Islet of Langerhans (tissue), 1 donor: ENCODE measurements at regions not wholly inside any gene's neighbourhood (a gene's known extent, or its start where the extent isn't known, plus 50 kb on each side); places are given as distances from the start of the nearest gene placed in this dataset.
"Not testable (repeated sequence)": the region's sequence is repeated elsewhere in the genome, so short reads cannot be mapped to it uniquely, and the experiment has no call there.

Experiments
- FAIRE-seq: peaks from one replicate; lab custom pipeline; 2011; peaks lifted over from hg19 to GRCh38; lab: Jason Lieb, UNC

DNA sequence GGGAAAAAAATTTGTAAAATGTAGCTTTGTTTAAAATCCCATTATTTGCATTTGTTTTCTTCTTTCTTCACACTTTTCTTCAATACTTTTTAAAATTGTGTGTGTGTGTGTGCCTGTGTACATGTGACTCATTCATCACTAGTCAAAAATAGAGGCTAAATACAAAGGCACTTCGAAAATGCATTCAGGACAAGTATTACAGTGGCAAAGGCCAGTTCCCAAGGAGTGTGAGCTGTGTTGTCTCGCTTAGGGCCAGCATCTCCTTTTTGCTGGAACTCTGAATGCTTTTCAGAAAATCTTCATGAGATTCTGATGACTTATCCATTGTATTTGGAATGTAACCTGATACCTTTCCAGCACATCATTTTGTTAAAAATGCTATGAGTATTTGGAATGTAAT, 288.5 kb upstream of the CNR1 start:
- FAIRE-seq: no peak

DNA sequence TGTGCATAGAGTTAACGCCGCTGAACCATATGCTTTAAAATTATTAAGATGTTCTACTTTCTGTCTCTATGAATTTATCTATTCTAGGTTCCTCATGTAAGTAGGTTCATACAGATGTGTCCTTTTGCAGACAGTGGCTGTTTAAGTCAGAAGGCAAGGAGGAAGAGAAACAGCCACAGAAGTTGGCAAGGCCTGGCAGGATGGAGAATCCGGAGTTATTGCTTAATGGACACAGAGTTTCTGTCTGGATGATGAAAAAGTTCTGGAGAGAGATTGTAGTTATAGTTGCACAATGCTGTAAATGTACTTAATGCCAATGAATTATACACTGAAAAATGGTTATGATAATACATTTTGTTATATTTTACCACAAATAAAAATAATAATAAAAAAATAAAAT, 283.6 kb upstream of the CNR1 start:
- no peak for FAIRE-seq

DNA sequence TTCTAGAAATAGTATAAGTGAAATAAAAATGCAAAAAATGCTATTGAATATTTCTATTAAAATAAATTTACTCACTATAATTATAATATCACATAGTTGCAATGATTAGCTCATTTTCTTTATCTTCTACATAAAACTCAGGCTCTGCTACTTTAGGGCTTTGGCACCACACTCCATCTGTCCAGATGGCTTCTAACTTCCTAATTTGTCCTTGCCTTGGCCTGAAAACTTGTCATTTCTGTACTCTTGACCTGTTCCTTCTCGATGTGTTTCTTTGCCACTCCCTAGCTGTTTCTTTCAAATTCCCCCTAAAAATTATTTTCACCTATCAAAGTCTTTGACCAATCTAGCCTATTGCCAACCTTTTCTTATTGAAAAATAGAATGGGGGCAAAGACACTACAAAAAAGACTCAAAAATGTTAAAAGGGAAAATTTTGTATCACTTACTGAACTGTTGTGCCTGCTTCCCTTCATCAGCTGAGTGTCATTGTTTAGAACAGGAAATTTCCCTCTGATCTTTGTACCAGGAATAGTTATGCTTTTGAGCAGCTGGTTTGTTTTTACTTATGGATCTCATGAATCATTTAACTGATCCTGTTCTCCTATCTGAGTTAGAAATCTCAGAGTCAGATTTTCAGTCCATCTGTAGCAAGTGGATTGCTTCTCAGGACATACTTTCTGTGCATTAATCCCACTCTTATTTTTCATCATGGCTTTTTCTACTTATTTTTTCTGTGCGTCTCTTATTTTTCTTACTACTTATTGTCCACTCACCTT, 279.2 kb upstream of the CNR1 start:
- no peak for FAIRE-seq

DNA sequence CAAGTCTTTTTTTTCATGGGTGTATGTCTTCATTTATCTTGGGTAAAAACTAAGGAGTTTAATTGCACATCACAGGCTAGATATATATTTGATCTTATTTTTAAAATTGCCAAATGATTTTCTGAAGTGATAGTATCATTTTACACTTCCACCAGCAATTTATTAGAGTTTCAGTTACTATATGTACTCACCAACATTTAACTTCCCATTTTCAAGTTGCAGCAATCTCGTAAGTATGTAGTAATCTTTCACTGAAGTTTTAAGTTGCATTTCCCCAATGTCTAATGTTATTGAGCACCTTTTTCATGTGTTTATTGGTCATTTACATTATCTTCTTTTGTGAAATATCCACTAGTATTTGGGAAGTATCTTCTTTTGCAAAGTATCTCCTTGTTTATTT, 277.4 kb upstream of the CNR1 start:
- FAIRE-seq: no peak

DNA sequence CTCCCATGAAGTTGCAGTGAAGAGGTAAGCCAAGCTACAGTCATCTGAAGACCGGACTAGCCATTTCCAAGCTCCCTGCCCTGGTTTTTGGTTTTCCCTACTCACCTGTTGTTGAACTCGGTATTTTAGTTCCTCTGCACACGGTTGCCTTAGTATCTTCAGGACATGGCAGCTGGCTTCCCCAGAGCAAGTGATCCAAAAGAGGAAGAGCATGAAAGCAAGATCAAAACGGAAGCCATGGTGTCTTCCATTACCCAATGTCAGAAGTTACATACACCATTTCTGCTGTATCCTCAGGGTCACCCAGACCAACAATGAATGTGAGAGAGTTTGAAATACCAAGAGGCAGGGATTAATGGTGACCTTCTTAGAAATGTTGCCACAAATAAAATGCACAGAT, 276.6 kb upstream of the CNR1 start:
- FAIRE-seq: no peak

DNA sequence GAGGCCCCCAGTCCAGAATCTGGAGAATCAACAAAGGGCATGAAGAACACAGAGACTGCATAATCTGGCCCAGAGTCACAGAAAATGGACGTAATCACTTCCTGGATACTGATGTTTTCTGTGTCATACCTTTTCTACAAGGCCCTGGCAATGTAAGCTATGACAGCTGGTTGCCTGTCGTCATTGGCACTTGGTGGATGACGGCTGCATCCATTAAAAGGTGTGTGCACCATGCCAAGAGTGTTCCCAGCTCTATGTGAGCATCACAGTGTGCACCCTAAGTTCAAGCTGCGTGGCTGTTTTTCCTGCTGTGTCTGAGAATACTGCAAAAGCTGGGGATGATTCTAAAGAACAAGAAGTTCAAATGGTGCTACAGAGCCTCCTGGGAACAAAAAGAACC, 275.2 kb upstream of the CNR1 start:
- FAIRE-seq: no peak

DNA sequence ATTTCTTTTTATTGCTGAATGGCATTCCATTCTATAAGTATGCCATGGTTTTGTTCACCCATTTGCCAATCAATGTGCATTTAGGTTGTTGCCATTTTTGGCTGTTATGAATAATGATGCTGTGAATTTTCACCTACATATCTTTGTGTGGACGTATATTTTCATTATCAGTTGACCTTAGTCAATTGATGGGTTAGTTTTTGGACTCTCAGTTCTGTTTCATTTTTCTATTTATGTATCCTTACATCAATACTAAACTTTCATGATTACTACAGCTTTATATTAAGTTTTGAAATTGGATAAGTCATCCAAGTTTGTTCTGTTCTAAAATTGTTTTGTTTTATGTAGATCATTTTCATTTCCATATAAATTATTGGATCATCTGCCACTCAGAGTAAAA, 261.9 kb upstream of the CNR1 start:
- no peak for FAIRE-seq

DNA sequence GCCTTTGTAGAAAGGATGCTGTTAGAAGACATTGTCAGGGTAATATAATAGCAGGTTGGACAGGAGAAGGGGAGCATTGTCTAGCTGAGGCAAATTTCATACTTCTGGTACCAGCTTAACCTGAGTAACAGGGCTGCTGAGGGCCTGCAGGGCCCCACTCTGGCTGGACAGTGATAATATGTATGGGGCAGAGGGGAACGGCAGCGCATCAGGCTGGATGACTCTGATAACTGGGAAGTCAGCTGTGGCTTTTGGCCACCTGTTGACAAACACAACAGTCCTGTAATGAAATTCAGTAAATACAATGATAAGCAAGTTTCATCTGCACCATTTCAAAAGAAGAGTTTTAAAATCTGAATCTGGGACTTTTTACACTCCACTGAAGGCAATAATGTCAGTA, 259.9 kb upstream of the CNR1 start:
- FAIRE-seq: no peak

DNA sequence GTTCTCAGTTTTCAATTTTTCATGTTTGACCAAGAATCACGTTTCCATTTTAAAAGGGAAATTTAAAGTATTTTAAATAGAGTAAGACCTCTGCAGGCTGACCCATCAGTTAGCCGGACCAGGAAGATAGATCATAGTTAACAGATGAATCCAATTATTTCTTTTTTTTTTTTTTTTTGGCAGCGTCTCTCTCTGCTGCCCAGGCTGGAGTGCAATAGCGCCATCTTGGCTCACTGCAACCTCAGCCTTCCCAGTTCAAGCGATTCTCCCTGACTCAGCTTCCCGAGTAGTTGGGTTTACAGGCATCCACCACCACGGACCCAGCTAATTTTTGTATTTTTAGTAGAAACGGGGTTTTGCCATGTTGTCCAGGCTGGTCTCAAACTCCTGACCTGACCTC, 256.7 kb upstream of the CNR1 start:
- no peak for FAIRE-seq

DNA sequence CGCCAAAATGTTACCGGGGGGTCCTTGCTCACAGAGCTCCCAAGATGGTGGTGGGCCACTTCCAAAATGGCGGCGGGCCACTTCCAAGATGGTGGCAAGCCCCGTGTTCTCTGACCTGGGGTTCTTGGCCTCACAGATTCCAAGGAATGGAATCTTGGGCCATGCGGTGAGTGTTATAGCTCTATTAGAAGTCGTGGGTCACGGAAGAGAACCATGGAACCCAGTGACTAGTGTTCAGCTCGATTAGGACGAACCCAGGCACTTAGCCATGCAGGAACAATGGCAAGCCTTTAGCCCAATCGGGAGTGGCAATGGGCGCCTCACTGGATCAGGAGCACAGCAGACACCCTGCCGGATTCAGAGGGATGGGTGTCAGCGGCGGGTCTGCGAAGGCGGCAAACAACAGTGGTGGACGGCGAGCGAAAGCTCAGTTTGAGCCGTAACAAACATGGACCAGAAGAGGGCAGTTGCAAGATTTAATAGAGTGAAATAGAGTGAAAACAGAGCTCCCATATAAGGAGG, 254.9 kb upstream of the CNR1 start:
- FAIRE-seq: not testable (repeated sequence)

DNA sequence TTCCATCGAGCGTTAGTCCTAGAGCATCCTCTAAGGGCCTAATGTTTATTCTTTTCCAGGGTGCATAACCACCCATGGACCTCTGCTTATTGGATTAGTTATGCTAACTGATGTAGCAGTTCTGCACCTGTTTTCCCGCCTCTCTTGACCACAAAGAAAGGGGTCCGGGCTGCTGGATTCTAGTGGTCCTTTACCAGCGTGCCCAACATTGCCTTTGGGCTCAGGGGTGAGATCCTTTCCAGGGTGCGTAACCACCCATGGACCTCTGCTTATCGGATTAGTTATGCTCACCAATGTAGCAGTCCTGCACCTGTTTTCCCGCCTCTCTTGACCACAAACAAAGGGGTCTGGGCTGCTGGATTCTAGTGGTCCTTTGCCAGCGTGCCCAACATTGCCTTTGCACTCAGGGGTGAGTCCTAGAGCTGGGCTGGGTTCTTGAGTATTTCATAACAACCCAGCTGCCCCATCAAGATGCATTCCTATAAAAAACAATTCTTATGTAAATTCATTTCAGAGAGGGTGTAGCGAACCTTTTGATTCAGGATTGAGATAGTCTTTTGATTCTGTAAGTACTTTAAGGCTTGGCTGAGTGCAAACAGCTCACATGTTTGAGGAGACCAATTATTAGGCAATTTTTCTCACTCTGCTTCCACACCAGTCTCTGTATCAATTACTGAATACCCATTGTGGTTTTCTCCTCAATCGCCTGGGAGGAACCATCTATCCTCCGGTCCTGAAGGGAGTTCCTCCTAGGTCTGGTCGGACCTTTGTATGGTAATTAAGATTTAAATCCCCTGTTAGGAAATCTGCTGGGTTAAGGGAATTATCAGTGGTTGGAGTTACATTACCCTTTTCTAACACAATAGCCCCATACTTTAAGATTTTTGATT, 253.0 kb upstream of the CNR1 start:
- FAIRE-seq: not testable (repeated sequence)

DNA sequence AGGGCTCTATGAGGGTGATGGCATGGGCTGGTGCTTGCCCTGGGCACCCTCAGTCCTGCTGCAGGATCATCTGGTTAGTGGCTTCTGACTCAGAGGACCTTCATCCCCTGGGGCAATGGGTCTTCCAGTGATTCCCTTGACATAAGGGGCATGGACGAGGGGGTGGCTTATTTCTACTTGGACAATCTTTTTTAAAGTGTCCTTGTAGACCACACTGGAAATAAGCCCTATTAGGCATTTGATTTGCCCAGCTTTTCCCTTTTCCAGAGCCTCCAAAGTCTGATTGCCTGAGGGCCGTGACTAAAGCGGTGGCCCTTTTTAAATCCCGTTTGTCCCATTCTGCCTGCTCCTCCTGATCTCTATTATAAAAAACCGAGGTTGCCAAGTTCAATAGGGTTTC, 251.2 kb upstream of the CNR1 start:
- not testable (repeated sequence) for FAIRE-seq

DNA sequence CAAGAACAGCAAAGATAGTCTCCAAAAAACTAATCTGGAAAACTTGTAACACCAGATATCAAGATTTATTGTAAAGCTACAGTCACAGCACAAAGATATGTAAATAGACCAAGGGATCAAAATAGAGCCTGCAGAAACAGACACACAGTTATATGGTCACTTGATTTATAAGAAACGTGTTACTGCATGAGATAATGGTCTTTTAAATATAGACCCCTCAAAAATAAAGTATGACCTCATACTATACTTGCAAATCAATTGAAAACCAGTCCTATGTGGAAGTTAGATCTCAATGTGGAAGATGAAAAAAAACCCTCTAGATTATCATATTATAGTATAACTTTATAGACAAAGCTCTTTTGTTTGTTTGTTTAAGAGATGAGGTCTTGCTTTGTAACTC, 247.3 kb upstream of the CNR1 start:
- FAIRE-seq: no peak

DNA sequence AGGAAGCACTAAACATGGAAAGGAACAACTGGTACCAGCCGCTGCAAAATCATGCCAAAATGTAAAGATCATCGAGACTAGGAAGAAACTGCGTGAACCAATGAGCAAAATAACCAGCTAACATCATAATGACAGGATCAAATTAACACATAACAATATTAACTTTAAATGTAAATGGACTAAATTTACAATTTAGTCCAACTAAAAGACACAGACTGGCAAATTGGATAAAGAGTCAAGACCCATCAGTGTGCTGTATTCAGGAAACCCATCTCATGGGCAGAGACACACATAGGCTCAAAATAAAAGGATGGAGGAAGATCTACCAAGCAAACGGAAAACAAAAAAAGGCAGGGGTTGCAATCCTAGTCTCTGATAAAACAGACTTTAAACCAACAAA, 242.2 kb upstream of the CNR1 start:
- FAIRE-seq: not testable (repeated sequence)

DNA sequence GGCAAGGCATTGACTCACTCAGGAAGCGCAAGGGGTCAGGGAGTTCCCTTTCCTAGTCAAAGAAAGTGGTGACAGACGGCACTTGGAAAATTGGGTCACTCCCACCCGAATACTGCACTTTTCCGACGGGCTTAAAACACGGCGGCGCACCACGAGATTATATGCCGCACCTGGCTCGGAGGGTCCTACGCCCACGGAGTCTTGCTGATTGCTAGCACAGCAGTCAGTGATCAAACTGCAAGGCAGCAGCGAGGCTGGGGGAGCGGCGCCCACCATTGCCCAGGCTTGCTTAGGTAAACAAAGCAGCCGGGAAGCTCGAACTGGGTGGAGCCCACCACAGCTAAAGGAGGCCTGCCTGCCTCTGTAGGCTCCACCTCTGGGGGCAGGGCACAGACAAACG, 240.5 kb upstream of the CNR1 start:
- not testable (repeated sequence) for FAIRE-seq

DNA sequence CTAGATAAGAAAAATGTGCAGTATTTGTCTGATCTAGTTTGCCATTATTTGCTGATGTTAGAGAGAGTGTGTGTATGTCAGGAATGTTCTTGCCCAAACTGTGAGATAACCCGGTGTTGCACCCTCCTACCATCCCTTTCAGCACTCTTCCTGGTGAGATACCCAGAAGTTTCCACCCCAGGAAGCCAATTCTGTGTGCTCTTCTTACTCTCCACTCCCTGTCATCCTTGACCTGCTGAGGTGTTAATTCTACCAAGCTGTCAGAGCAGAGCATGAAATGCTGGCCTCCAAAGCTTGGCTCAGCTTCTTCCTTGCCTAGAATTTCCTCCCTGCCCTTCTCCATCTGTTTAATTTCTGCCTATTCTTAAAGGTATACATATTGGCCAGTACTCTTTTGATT, 237.3 kb upstream of the CNR1 start:
- no peak for FAIRE-seq

DNA sequence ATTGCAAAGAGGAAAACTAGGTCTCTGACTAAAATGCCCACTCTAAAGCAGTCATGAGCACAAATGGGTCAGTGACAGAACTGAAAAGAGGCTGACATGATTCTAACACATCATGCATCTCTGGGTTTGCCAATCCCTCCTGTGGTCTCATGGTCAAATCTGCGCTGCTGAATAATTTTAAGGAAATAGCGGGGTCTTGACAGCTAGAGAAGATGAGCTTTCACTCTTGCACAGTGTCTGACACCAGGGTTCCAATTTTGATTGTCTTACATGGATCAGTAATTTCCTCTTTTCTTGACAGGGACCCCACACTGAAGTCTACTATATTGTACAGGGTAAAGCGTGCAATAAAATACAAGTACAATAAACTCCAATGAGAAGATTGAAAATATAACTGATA, 236.8 kb upstream of the CNR1 start:
- no peak for FAIRE-seq

DNA sequence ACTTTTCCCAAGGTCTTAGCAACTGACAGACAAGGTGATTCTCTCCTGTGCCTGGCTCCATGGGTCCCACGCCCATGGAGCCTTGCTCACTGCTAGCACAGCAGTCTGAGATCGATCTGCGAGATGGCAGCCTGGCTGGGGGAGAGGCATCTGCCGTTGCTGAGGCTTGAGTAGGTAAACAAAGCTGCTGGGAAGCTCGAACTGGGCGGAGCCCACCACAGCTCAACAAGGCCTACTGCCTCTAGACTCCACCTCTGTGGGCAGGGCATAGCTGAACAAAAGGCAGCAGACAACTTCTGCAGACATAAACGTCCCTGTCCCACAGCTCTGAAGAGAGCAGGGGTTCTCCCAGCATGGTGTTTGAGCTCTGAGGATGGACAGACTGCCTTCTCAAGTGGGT, 224.9 kb upstream of the CNR1 start:
- FAIRE-seq: not testable (repeated sequence)

DNA sequence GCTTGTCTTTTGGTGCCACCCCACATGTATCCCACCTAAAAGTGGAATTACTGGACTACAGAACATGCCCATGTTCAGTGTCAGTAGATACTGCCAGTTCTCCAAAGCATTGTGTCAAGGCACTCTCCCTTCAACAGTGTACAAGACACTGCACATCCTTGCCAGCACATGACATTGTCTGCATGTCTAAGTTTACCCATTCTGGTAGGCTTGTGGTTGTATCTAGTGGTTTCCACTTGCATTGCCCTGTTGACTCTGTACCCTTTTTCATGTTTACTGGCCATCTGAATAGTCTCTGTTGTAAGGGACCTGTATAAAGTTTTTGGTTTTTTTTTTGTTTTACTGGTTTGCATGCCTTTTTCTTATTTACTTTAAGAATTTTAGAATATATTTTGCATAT, 222.4 kb upstream of the CNR1 start:
- FAIRE-seq: no peak

DNA sequence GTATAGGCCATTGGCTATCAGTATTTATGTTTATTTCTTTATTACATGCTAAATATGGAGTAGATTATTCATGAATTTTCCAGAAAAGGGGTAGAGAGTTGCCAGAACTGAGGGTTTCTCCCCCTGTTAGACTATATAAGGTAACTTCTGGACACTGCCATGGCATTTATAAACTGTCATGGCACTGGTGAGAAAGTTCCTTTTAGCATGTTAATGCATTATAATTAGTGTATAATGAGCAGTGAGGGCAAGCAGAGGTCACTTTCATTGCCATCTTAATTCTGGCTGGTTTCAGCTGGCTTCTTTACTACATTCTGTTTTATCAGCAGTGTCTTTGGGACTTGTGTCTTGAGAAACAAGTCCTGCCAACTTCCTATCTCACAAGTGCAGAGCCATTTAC, 220.0 kb upstream of the CNR1 start:
- no peak for FAIRE-seq

DNA sequence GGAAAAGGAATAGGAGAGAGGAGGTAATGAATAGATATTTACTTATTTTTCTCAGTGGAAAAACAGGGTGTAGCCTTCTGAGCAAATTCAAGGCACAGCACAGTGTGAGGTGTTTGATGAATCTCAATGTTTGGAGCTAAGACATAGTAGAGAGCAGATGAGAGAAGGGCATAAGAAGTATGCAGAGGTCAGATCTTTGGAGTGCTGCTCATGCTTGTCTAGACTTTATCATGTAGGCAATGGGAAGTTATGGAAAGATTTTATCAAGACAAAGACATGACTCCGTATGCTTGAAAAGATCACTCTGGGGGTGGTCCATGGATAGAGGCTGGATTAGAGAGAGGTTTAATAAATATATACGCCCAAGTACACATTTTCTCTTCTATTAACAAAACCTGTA, 217.0 kb upstream of the CNR1 start:
- no peak for FAIRE-seq

DNA sequence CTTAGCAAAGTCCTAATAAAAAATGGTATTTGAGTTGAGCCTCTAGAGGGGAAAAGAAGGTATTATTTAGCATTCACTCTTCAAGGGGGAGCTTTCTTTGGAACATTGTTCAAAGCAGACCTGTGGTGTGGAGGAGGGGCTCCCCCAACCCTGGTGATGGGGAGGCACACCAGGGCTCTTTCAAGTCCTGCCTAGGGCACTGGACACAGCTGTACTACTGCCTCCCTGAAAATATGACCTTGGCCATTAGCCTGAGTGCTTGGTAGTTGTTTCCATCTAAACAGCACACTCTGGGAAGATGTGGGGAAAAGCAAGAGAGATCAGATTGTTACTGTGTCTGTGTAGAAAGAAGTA, 215.1 kb upstream of the CNR1 start:
- no peak for FAIRE-seq

DNA sequence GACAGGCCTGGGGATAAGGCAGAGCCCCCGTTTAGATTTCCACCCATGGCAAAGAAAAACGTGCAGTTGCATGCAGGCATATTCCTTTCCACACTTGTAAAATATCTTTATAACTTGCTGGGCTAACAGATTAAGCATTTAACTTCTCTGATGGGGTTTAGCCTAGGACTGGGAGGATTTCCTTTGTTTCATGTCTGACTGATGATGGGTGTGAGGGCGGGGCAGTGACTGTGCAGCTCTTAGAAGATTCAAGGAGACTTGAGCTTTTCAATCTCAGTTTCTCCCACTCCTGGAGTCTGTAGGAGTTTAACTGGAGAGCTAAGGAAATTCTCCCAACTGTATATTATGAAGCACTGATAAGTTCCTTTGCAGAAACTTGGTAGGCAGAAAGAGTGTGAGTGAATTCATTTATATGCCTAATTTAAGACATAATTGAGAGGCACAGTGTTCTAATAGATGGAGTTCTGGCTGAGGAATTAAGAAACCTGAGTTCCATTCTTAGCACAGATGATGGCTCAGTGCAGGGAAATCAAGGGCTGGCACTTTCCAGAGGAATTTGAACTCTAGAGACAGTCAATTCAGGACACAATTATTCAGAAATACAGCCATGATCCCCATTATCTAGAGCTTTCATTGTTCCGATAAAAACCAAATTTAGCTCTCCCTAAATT, 214.6 kb upstream of the CNR1 start:
- FAIRE-seq: no peak
